ENCODE measurements at regions not wholly inside any gene's neighbourhood (a gene's known extent, or its start where the extent isn't known, plus 50 kb on each side); places are given as distances from the start of the nearest gene placed in this dataset.
"Not testable (repeated sequence)": the region's sequence is repeated elsewhere in the genome, so short reads cannot be mapped to it uniquely, and the experiment has no call there.

DNA sequence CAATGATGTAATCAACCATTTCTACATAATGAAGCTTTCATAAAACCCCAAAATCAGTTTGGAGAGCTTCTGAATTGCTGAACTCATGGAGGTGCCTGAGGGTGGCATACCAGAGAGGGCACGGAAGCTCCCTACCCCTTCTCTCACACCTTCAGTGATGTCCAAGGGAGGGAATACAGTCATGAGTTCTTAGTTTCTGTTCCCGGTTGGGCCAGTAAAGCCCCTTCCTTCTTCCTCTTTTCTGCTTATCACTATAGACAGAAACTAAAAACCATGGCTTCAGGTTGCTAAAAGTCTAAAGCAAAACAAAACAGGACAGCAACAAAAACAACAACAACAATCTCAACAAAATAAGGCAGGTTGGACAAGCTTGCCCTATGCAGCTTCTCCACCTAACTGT lies 260.0 kb downstream of the SPATA31A6 start:
- TF ChIP-seq ZNF274 (IDR thresholded peaks at IDR 0.05; ENCODE audit: low read depth, low read length); YY1 (IDR thresholded peaks at IDR 0.05; ENCODE audit: insufficient read depth, insufficient read length): not testable (repeated sequence)

Measured in NT2/D1 (cell line).